GM18909 (cell line): ENCODE measurements at regions not wholly inside any gene's neighbourhood (a gene's known extent, or its start where the extent isn't known, plus 50 kb on each side); places are given as distances from the start of the nearest gene placed in this dataset.

Experiments used
- ATAC-seq: cut with Tn5 transposase; IDR thresholded peaks from one replicate; pipeline ENCODE4 v1.9.1; 2021; ENCODE audit warnings: mild to moderate bottlenecking; ENCODE audit not compliant: unreplicated experiment, poor library complexity

DNA sequence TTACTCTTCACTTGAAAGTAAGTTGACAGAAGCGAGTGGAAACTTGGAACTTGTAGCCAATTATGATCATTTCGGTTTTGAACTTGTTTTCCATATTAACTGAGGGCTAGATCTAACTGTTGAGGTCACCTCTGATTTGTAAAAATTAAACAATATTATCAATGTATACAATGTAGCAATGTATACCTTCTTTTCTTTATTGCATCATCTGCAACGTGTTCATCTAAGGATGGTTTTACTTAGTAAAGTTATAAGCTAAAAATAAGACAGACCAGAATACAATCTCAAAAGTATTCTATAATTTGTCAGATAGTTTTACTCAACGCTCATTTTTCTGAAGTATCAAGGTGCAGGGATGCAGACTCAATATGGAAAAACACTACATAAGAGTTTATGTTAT, 435.0 kb upstream of the TNP1 start:
- no peak for ATAC-seq

DNA sequence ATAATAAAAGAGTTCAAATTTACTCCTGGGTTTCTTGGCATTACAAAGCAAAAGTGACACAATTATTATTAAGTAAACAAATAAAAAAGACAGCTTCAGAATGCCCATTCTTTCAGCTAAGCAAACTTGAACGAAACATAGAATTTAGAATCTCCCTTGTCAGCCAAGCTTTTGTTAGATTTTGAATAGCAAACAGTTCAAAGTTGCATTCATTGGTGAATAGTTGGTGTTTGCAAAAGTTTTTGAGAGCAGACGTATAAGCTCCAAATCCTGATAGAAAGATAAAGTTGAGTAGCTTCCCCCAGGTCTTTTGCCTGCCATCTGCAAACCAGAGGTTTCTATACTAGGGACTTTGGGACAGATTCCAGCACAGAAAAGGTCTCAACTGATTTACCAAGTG, 434.3 kb upstream of the TNP1 start:
- no peak for ATAC-seq

DNA sequence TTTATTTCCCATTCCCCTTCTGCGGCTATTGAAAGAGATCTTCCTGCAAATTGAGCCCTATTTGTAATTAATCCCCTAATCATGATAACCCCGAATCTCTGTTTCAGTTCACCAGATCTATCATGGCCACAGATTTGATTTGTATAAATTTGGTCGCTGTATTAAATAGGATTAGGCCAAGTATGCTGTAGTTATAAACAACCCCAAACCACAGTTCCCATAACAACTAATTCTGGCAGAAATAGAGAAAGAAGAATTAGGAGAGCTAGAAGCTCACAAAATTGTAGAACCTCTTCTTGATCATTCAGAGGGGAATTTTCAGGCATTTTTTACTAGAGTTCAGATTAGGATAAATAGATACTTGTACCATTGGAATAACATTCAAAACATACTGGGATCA, 433.7 kb upstream of the TNP1 start:
- ATAC-seq, result no peak

DNA sequence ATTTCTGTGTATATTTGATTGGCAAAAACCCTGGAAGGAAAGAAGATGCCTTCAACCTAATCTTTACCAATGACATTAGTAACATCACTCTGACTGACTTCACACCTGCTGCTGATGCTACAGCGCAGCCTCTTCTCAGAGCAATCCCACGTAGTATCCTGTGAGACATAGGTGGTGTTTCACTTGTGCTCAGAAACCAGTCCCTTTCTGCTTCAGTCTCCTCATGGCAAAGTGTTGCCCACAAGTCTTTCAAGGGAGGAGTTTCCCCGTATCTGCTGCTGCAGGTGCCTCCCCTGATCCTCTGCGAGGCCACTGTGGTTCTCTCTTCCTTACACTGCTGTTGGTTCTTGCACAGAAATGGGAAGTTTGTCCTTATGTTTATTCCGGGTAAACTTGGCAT, 433.2 kb upstream of the TNP1 start:
- no peak for ATAC-seq

DNA sequence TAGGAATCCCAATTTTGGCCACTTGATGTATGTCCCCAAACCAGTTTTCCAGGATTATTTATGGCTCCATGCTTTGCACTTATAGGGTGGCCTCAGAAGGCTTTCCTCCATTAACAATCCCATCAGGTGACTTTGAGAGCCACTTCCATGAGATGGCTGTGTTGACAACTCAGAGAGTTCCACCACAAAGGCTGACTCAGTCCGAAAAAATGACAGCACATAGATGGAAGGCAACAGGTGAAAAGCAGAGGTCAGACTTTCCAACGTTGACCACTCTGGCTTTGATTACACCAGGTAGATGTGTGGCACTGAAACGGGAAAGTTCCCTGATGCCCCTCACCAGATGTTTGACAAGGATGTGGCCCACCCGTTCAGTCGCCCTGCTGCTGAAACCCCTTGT, 431.4 kb upstream of the TNP1 start:
- ATAC-seq, result no peak

DNA sequence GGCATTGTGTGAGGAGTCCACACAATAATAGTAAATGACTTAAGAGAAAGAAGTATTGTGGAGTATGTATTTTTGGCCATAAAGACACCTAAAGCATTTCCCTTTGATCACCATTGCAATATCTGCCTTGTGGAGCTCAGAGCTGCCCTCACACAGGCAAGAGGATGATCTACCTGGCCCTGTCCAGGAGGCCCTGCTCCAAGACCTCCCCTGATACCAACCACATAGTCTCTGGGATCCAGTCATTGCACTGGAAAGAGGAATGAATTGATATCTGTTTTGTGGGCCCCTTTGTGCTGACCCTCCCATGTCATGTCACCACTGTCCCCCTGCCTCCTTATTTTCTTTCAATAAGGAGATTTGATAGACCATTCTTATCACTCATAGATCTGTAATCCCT, 430.6 kb upstream of the TNP1 start:
- ATAC-seq, result no peak

DNA sequence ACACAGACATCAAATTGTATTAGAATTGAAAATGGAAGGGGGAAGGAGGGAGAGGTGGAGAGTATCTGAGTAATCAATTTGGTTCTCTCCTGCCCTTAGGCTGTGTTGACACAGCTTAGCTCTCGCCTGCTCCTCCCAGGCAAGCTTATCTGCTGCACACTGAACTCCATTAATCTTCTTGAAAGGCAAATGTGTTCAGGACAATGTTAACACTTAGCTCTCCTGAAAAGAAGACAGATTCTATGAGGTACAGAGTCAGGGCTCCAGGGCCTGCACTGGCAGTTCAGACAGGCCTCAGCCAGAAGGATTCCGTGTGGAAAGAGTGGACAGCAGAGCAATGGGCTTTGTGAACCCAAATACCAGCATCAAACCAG, 430.0 kb upstream of the TNP1 start:
- ATAC-seq, result no peak

DNA sequence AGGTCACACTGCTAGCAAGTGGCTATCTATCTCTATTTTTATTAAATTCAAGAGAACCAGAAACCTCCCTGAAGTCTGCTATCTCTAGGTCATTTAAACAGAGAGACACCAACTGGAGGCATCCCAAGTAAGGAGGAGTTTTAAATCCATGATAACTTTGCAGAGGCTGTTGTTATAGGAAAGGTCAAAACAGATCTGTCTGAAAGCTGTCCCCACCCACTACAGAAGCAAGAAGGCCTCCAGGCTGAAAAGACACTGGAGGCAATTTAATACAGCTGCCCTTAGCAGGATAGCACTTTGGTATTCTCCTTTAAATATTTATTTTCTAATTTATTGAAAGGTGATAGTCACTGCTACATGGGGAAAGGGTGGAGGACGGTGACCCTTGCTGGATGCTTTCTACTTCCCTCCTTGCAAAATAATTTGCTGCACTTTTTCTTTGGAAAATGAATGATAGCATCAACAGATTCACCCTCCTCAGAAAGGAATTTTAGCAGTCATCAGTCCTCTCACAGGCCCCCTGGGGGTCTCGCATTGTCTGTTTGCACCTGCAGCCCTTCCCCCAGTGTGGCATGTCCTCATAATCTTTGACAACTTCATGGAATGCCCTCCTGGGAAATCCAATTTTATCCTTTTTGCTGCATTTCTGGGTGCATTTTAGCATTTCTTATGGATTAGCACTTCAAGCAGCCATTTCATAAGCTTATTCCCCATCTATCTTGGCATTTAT, 429.5 kb upstream of the TNP1 start:
- no peak for ATAC-seq

DNA sequence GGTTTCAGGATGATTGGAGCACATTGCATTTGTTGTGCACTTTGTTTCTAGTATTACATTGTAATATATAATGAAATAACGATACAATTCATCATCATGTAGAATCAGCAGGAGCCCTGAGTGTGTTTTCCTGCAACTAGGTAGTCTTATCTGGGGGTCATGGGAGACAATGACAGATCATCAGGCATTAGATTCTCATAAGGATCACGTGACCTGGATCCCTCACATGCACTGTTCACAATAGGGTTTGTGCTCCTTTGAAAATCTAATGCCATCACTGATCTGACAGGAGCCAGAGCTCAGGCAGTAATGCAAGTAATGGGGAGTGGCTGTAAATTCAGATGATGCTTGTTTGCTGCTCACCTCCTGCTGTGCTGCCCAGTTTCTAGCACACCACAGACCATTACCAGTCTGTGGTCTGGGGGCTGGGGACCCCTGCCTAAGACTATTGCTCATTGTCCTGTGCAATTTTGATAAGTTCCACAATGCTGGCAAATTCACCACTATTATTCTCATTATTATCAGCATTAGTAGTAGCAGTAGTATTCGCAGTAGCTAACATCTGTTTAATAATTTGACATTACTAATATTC, 428.7 kb upstream of the TNP1 start:
- no peak for ATAC-seq

DNA sequence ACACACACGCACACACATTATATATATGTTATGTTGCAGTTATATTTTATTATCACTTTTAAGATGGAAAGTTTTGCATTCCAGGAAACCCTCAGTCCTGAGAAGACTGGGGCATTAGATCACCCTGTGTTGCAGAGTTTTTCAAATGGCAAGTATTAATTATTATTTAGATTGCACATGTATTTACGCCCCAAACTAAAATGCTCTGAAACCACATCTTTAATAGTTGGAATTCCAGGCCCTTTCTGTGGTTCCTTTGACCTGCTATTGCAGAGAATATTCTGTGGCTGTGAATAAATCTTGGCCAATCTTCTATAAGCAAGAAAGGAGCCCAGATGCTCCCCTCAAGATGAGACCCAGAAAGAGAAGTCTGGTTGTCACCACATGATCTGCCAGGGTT, 427.0 kb upstream of the TNP1 start:
- ATAC-seq, result no peak

DNA sequence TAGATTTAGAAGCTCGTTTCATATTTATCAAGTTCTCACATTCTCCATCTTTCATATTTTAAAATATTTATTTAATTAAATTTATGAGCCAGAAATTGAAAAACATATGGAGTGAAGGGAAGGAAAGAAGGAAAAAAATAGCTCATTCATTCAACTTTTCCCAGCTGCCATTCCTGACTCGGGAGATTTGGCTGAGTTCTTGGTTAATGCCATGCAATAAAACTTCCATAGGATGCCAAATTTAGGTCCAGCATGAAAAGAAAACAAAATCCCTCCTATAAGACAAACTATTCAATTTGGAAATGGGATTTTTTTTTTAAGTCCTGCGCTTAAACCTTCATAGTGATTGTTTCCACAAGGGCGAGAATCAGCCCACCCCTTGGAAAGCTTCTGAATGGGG, 426.1 kb upstream of the TNP1 start:
- ATAC-seq, result no peak

DNA sequence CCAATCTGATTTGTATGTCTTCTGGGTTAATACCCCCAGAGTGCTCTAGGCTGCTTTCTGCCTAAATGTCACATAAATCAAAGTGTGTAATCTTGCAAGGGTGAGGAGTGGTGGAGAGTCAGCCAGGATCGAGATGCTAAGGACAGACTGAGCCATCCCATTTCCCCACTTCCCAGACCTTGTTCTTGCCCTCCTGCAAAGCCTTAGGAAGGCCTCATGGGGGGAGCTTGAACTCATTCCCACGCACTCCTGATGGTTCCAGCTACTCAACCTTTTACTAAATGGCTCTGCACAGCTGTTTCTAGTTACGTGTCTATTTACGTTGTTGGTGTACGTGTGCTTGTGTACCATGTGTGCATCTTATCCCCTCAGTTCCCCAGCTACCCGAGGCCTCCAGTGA, 423.6 kb upstream of the TNP1 start:
- ATAC-seq, result no peak

DNA sequence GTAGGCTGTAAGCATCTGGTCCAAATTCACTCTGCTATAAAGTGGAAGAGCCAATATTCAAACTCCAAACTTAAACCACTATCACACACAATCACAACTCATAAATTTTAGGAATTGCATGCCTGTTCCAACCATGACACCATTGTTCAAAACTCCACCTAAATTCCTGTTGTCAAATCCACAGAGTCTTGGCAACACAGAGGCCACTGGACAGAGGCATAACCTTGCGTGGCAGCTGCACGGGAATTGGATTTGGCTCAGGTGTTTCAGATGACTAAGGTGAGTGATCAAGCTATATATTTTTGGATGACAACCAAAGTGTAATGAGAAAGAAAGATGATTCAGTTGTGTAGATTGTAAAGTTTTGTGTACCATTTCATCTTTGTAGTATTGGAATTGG, 422.7 kb upstream of the TNP1 start:
- no peak for ATAC-seq

DNA sequence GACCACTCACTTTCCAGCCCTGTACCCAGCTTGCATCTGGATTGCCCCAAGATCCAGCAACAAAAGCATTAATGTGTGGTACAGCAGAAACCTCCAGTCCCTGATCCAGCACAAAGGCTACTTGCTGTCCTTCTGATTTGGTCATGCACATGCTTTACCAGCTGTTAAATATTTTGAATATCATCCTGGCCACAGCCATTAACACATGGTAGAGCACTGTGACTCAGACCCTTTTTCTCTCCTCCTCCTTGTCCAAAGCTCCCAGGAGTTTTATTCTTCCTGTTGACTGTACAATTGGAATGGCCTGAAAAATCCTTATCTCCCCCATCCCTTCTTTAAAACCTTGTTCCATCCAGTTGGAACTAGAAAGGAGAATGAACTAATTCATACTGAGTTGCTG, 419.7 kb upstream of the TNP1 start:
- no peak for ATAC-seq

DNA sequence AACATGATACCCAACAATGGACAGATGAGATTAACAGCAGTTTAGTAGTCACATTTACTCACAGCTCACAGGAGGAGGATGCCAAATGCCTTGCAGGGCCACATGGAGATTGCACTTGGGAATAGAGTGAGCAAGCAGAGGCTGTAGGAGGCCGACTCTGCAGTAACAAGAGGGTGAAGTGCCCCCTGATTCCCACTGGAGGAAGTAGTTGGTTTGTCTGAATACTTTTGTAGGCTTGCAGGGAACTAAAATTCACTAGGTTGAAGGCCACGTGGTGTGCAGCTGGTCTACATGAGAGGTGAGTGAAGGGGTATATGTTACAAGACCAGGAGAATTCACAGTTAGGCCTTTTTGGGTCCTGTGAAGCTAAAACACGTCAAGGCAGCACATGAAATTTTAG, 419.3 kb upstream of the TNP1 start:
- no peak for ATAC-seq

DNA sequence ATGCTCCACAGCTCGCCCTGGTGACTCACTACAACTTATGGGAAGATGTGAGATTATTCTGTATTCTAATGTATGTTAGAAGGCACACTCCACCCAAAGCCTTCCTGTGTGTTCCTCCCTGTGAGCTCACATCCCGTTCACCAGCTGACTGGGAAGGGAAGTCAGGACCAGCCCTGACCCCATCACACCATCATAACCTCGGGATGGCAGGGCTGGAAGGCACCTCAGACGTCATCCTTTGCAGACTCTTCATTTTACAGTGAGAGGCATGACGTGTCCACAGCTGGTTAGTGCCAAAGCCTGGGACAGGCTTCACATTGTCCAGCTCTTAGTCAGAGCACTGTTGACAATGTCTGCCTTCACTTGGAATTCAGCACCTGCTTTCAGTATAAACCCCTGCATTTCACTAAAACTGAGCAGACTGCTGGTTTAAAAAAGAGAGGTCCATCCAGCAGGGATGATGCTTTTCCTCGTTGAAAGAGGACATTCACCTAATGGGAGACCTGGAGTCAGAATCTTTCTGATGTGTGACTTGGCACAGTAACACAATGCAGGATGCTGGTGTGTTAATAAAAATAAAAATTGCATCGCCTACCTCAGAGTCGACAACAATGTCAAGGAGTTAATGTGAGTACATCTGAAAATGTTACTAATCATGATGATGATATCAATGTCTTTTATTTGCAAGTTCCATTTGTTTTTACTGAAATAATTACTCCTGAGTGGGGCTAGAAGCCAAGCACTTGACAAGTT, 418.0 kb upstream of the TNP1 start:
- ATAC-seq, result no peak

DNA sequence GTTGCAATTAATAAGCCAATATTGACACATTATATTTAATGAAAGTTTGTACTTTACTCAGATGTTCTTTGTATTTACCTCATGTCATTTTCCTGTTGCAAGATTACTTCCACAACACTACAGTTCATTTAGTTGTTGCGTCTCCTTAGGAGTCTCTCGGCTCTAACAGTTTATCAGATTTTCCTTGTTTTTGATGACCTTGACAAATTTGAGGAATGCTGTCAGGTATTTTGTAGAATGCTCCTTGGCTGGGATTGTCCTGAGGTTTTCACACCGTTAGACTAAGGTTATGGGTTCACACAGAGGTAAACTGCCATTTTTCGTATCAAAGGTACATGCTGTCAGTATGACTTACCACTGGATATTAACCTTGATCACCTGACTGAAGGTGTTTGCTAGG, 416.6 kb upstream of the TNP1 start:
- no peak for ATAC-seq

DNA sequence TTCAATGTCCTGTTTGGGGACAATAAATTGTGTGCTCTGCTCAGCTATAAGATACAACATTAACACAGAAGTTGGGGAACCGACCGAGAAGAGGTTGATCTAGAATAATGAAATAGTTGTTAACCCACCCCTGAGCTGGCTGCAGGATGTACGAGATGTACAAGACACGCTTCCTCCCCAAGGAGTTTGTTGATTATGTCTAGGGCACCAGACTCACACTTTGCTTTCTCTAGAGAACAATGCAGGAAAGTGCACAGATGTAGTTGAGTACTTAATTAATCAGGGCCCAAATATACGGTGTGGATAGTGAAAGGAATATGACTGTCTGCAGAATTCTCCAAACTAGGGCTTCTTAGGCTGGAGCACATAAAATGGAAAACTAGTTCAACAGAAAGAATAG, 415.2 kb upstream of the TNP1 start:
- no peak for ATAC-seq

DNA sequence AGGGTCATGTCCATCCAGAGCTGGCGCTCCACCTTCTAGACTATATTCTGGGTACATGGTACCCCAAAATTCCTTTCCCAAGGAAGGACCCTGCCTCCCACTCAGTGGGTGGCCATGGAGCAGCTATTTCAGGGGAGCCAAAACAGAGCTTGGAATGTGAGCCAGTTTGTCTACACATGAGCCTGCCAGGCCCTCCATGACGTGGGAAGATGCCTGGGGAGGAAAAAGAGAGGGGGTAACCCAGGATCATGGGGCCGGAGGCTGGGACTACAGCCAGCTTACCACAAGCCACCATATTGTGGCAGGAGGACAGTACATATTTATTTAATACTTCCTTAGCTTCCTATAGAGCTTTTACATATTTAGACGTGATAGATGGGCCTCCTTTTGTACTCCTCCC, 414.7 kb upstream of the TNP1 start:
- no peak for ATAC-seq

DNA sequence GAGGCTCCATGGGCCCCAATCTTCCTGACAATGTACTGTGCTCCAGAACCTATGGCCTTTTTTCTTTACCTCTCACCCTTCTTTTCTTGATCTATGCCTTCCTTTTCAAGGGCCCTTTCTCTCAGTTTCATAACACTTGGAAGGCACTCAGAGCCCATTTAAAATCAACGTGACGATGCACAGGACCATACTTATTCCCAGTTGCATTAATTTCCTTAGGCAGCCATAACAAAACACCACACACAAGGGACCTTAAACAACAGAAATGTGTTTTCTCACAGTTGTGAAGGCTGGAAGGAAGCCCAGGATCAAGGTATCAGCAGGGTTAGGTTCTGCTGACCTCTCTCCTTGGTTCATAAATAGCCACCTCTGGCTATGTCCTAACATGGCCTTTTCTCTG, 414.0 kb upstream of the TNP1 start:
- ATAC-seq, result no peak

DNA sequence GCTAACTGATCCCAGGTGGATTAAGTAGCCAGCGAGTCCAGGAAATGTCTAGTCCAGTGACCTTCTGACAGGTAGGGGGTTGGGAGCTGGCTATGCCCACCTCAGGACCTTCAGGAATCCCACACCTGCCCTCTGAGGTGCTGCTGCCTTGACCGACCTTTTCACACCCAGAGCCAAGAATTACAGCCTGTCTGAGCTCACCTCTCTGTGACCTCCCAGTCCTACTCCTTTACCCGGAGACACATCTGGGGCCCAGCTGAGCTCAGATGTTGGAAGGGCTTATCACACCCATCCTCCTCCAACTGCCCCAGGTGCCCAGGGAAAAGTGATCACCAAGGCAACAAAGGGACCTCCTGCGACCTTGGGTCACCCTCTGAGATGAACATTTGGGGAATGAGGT, 413.3 kb upstream of the TNP1 start:
- no peak for ATAC-seq

DNA sequence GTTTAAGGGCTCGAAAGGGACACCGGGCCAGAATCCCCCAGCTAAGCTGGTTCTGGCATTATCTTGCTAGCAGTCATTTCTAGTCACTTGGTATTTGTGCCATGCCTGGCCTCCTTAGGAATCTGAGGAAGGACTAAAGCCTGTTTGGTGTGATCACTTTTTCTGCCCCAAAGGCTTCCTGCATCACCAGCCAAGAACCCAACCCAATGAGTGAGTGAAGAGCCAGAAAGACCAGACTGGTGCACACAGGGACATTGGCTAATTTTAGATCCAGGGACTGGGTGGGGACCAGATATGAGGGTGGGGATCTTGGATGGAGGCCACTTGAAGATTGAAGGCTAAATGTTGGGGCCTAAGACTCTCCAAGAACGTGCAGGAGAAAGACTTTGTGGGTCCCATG, 411.9 kb upstream of the TNP1 start:
- ATAC-seq, result no peak
